ENCODE measurements at regions not wholly inside any gene's neighbourhood (a gene's known extent, or its start where the extent isn't known, plus 50 kb on each side); places are given as distances from the start of the nearest gene placed in this dataset.

DNA sequence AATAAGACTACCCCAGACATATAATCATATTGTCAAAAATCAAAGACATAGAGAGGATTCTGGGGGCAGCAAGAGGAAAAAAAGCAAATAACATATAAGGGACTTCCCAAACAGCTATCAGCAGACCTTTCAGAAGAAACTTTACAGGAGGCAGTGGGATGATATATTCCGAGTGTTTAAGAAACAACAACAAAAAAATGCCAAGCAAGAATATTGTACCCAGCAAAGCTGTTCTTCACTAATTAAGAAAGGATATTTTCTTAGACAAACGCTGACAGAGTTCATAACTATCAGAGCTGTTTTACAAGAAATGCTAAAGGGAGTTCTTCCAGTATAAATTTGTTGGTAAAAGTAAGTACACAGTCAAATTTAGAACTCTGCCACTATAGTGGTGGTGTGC is 243.3 kb upstream of the AFDN start:
- Mint-ChIP-seq H3K9me3 (peaks cover 8% of the 10 kb centered on the region), H3K4me1 (ENCODE audit: low read depth) (no peaks in the 10 kb centered on the region)

DNA sequence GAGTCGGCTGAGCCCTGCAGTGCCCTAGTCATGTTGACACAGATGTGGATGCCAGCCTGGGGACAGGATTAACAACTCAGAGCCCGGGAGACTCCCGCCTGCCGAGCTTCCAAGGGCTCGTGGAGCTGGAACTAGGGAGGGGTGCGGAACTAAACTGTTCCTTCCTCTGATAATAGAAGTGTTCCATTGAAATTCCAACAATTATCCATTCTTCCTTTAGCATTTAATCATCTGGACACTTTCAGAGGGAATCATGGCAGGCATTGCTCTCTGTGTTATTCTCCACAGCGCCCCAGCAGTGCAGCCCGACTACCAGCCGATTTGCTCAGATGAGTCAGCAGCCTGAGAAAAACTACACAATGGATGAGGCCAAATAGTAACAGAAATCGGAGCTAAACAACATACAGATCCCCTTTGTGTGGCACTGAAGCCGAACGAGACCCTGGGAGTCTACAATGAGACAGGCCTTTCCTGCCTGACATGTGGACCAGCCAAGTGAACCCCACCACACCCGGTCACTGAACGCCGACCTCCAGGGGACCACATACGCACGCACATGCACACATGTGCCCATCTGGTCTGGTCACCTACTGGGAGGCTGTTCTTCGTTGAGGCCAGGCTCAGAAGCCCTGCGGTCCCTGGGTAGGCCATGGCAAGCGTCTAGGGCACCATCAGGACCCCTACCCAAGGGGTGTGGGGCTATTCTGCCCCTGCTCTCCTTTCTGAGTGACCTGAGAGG is 238.4 kb upstream of the AFDN start:
- DNase-seq (ENCODE audit: low spot score) = no peak
- H3K4me3 Mint-ChIP-seq = no peak overlapping the region
- H3K36me3 Mint-ChIP-seq (ENCODE audit: low read depth) = no peaks in the 10 kb centered on the region
- no peak overlapping the region for H3K27ac Mint-ChIP-seq
- H3K27me3 Mint-ChIP-seq (ENCODE audit: insufficient read depth) = peaks cover 16% of the 10 kb centered on the region
- H3K9me3 Mint-ChIP-seq = peaks cover 10% of the 10 kb centered on the region
- intact Hi-C loops (cut with micrococcal nuclease) = no loop called here
- H3K4me1 Mint-ChIP-seq (ENCODE audit: low read depth) = no peaks in the 10 kb centered on the region

More for the DNA sequence above, 243.3 kb upstream of the AFDN start:
- Mint-ChIP-seq H3K27me3 (ENCODE audit: insufficient read depth) (peaks cover 18% of the 10 kb centered on the region), H3K36me3 (ENCODE audit: low read depth) (no peaks in the 10 kb centered on the region), H3K27ac (no peak overlapping the region), H3K4me3 (no peak overlapping the region)
- intact Hi-C loops (cut with micrococcal nuclease) = no loop called here
- DNase-seq (ENCODE audit: low spot score) = no peak

DNA sequence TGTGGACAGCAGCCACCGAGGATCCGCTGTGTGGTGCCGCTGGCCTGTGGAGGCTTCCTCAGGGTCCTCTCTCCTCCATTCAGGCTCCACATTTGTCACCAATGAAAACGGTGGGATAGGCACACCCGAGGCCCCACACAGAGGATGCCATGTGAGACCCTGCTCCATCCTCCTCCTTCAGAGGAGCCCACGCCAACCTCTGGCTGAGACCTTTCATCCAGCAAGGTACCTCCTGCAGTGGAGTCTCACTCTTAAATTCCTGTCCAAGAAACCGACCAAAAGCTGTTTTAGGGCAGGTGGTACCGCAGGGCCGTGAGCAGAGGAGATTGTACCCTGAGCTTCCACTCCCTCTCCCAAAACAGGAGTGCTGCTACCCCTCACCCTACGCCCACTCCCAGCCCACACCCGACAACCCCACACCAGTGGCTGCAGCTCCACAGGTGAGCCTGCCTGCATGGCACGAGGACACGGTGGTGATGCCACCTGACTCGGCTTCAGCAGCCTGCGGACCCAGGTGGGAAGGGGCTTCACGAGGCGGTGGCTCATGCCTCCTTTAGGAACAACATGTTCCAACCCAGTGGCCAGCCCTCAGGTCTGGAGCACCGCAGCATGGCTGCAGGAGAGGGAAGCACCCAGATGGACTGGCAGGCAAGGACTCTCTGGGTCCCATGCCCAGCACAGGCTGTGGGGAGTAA is 237.6 kb upstream of the AFDN start:
- DNase-seq (ENCODE audit: low spot score) = no peak
- peaks cover 10% of the 10 kb centered on the region for H3K9me3 Mint-ChIP-seq
- H3K27ac Mint-ChIP-seq = no peak overlapping the region
- H3K36me3 Mint-ChIP-seq (ENCODE audit: low read depth) = no peaks in the 10 kb centered on the region
- intact Hi-C loops (cut with micrococcal nuclease) = no loop called here
- no peak overlapping the region for H3K4me3 Mint-ChIP-seq
- H3K4me1 Mint-ChIP-seq (ENCODE audit: low read depth) = no peaks in the 10 kb centered on the region
- H3K27me3 Mint-ChIP-seq (ENCODE audit: insufficient read depth) = peaks cover 12% of the 10 kb centered on the region

DNA sequence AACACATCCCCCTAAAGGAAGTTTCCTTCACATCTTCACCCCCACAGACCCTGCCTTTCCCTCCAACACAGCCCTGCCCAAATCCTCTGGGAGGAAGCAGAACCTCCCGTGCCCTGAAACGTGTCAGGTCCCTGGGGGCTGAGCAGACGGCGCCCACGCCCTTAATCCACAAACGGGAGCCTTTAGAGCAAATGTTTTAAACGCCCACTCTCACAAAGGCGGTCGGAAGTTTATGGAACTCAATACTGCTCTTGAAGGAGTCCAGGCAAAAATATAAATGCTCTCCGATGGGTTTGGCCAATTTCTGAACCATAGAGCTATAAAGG is 237.1 kb upstream of the AFDN start:
- no peak for DNase-seq (ENCODE audit: low spot score)
- no peaks in the 10 kb centered on the region for H3K4me1 Mint-ChIP-seq (ENCODE audit: low read depth)
- H3K9me3 Mint-ChIP-seq = peaks cover 10% of the 10 kb centered on the region
- no peak overlapping the region for H3K27ac Mint-ChIP-seq
- H3K27me3 Mint-ChIP-seq (ENCODE audit: insufficient read depth) = peaks cover 10% of the 10 kb centered on the region
- H3K4me3 Mint-ChIP-seq = no peak overlapping the region
- H3K36me3 Mint-ChIP-seq (ENCODE audit: low read depth) = no peaks in the 10 kb centered on the region
- intact Hi-C loops (cut with micrococcal nuclease) = no loop called here

DNA sequence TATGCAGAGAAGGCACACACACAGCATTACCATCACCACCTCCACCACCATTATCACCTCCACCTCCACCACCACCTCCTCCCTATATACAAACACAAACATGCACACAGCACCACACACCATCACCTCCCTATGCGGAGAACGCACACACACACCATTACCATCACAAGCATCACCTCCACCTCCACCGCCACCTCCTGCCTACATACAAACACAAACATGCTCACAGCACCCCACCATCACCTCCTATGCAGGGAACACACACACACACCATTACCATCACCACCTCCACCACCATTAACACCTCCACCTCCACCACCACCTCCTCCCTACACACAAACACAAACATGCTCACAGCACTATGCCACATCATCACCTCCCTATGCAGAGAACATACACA is 236.5 kb upstream of the AFDN start:
- intact Hi-C loops (cut with micrococcal nuclease) = no loop called here
- H3K27ac Mint-ChIP-seq = no peak overlapping the region
- no peak overlapping the region for H3K4me3 Mint-ChIP-seq
- DNase-seq (ENCODE audit: low spot score) = no peak
- H3K9me3 Mint-ChIP-seq = peaks cover 10% of the 10 kb centered on the region
- H3K36me3 Mint-ChIP-seq (ENCODE audit: low read depth) = no peaks in the 10 kb centered on the region
- H3K27me3 Mint-ChIP-seq (ENCODE audit: insufficient read depth) = peaks cover 4% of the 10 kb centered on the region
- no peaks in the 10 kb centered on the region for H3K4me1 Mint-ChIP-seq (ENCODE audit: low read depth)
